HEK293T (cell line): ENCODE measurements at regions not wholly inside any gene's neighbourhood (a gene's known extent, or its start where the extent isn't known, plus 50 kb on each side); places are given as distances from the start of the nearest gene placed in this dataset.

Experiments used
- BHLHE40 ChIP-seq: fragments of 450-650 bp; IDR thresholded peaks from 2 replicates; pipeline ENCODE4 v1.6.1; 2016; ENCODE audit warnings: mild to moderate bottlenecking, moderate library complexity, borderline replicate concordance
- ELF4 ChIP-seq: fragments of 450-650 bp; IDR thresholded peaks from 2 replicates; pipeline ENCODE4 v1.6.1; 2017; ENCODE audit warnings: antibody characterized with exemption
- FOXA1 ChIP-seq: fragments of 450-650 bp; IDR thresholded peaks from 2 replicates; pipeline ENCODE4 v1.6.1; 2016; ENCODE audit warnings: mild to moderate bottlenecking
- FOXK2 ChIP-seq: fragments of 450-650 bp; IDR thresholded peaks from 2 replicates; pipeline ENCODE4 v1.6.1; 2016; ENCODE audit warnings: mild to moderate bottlenecking
- FOXM1 ChIP-seq: fragments of 450-650 bp; IDR thresholded peaks from 2 replicates; pipeline ENCODE4 v1.6.1; 2017; ENCODE audit warnings: mild to moderate bottlenecking, borderline replicate concordance
- HDGF ChIP-seq: fragments of 450-650 bp; IDR thresholded peaks from 2 replicates; pipeline ENCODE4 v1.6.1; 2017; ENCODE audit warnings: antibody characterized with exemption, borderline replicate concordance
- LEF1 ChIP-seq: fragments of 450-650 bp; IDR thresholded peaks from 2 replicates; pipeline ENCODE4 v1.6.1; 2017; ENCODE audit warnings: mild to moderate bottlenecking, borderline replicate concordance
- SP1 ChIP-seq: fragments of 450-650 bp; IDR thresholded peaks from 2 replicates; pipeline ENCODE4 v1.6.1; 2017
- SUZ12 ChIP-seq: fragments of 450-650 bp; IDR thresholded peaks from 2 replicates; pipeline ENCODE4 v1.6.1; 2016; ENCODE audit warnings: mild to moderate bottlenecking
- TARDBP ChIP-seq: fragments of 450-650 bp; IDR thresholded peaks from 2 replicates; pipeline ENCODE4 v1.6.1; 2016
- ZNF384 ChIP-seq: fragments of 450-650 bp; IDR thresholded peaks from 2 replicates; pipeline ENCODE4 v1.6.1; 2016

- no peak for TF ChIP-seq SUZ12
- no peak for TF ChIP-seq HDGF
- no peak for TF ChIP-seq TARDBP
- no peak for TF ChIP-seq SP1
- no peak for TF ChIP-seq FOXK2
- no peak for TF ChIP-seq FOXM1
- TF ChIP-seq ZNF384 = no peak
- no peak for TF ChIP-seq LEF1
- no peak for TF ChIP-seq ELF4
- no peak for TF ChIP-seq FOXA1
- no peak for TF ChIP-seq BHLHE40
Observed at GRCh38 chrX:39384996-39385395, 583.7 kb downstream of the MID1IP1 start.
